ENCODE measurements at regions not wholly inside any gene's neighbourhood (a gene's known extent, or its start where the extent isn't known, plus 50 kb on each side); places are given as distances from the start of the nearest gene placed in this dataset.

GRCh38 chr11:36931139-36931538 is 333.1 kb upstream of the RAG2 start:
- DNase-seq, result no peak

GRCh38 chr11:36930256-36930655 is 332.2 kb upstream of the RAG2 start:
- DNase-seq, result no peak

- no peak for DNase-seq
Observed at GRCh38 chr11:36929401-36929800, 331.4 kb upstream of the RAG2 start.

- DNase-seq, result no peak
Observed at GRCh38 chr11:36928621-36929020, 330.6 kb upstream of the RAG2 start.

GRCh38 chr11:36899800-36900199 is 301.8 kb upstream of the RAG2 start:
- DNase-seq, result peak; percentile 70

GRCh38 chr11:36890841-36891240 is 292.8 kb upstream of the RAG2 start:
- DNase-seq, result no peak

GRCh38 chr11:36890121-36890679 is 292.2 kb upstream of the RAG2 start:
- no peak for DNase-seq

- DNase-seq, result no peak
Observed at GRCh38 chr11:36885154-36885553, 287.1 kb upstream of the RAG2 start.

- DNase-seq, result no peak
Observed at GRCh38 chr11:36878737-36879136, 280.7 kb upstream of the RAG2 start.

GRCh38 chr11:36877149-36877548 is 279.1 kb upstream of the RAG2 start:
- no peak for DNase-seq

- DNase-seq, result no peak
Observed at GRCh38 chr11:36876266-36876665, 278.2 kb upstream of the RAG2 start.

GRCh38 chr11:36874291-36874690 is 276.3 kb upstream of the RAG2 start:
- DNase-seq, result no peak

GRCh38 chr11:36870361-36870760 is 272.3 kb upstream of the RAG2 start:
- DNase-seq, result peak; percentile 90

- no peak for DNase-seq
Observed at GRCh38 chr11:36868380-36868779, 270.3 kb upstream of the RAG2 start.

- no peak for DNase-seq
Observed at GRCh38 chr11:36865846-36866245, 267.8 kb upstream of the RAG2 start.

GRCh38 chr11:36854875-36855274 is 256.8 kb upstream of the RAG2 start:
- no peak for DNase-seq

- DNase-seq, result no peak
Observed at GRCh38 chr11:36848660-36849059, 250.6 kb upstream of the RAG2 start.

GRCh38 chr11:36840378-36840777 is 242.3 kb upstream of the RAG2 start:
- DNase-seq, result no peak

GRCh38 chr11:36837831-36838437 is 239.9 kb upstream of the RAG2 start:
- no peak for DNase-seq

- no peak for DNase-seq
Observed at GRCh38 chr11:36825251-36825650, 227.2 kb upstream of the RAG2 start.

GRCh38 chr11:36824349-36824748 is 226.3 kb upstream of the RAG2 start:
- DNase-seq, result no peak

GRCh38 chr11:36822829-36823228 is 224.8 kb upstream of the RAG2 start:
- DNase-seq, result no peak

GRCh38 chr11:36818410-36818809 is 220.4 kb upstream of the RAG2 start:
- DNase-seq, result peak; percentile 34

GRCh38 chr11:36817336-36817965 is 219.4 kb upstream of the RAG2 start:
- DNase-seq, result peak; percentile 59

GRCh38 chr11:36809303-36809702 is 211.3 kb upstream of the RAG2 start:
- no peak for DNase-seq

Measured in DMS53 (cell line).